SIG-M5 treated with dmso at 0.1 percent for 504 hours (cell line): ENCODE measurements at regions not wholly inside any gene's neighbourhood (a gene's known extent, or its start where the extent isn't known, plus 50 kb on each side); places are given as distances from the start of the nearest gene placed in this dataset.
A peak's percentile ranks its signal among the peaks of the same experiment; 100 is the strongest.

Source experiments
- DNase-seq: peaks from one replicate; lab custom pipeline; 2025; ENCODE audit not compliant: unreplicated experiment; lab: John Stamatoyannopoulos, UW

DNA sequence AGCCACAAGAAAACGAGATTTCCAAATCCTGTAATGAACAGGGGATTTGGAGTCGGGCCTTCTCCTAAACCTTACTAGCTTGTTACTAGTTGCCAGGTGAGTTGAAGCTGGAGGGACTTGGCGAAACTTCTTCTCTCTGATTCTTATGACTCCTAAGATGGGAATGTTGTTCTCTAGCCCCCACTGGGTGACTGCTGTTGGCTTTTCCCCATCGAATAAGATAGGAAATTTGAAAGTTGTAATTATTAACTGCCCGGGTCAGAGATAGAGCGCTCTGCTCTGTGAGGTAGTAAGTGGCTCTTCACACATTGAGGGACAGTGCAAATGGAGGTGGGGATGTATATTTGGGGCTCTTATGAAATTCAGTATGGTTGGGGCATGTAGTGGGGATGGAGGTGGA lies 111.2 kb upstream of the MBNL2 start:
- DNase-seq, result no peak

GRCh38 chr13:97111756-97112155 lies 110.4 kb upstream of the MBNL2 start:
- no peak for DNase-seq

- DNase-seq, result no peak
Measured at GRCh38 chr13:97112446-97113152, 109.5 kb upstream of the MBNL2 start.

DNA sequence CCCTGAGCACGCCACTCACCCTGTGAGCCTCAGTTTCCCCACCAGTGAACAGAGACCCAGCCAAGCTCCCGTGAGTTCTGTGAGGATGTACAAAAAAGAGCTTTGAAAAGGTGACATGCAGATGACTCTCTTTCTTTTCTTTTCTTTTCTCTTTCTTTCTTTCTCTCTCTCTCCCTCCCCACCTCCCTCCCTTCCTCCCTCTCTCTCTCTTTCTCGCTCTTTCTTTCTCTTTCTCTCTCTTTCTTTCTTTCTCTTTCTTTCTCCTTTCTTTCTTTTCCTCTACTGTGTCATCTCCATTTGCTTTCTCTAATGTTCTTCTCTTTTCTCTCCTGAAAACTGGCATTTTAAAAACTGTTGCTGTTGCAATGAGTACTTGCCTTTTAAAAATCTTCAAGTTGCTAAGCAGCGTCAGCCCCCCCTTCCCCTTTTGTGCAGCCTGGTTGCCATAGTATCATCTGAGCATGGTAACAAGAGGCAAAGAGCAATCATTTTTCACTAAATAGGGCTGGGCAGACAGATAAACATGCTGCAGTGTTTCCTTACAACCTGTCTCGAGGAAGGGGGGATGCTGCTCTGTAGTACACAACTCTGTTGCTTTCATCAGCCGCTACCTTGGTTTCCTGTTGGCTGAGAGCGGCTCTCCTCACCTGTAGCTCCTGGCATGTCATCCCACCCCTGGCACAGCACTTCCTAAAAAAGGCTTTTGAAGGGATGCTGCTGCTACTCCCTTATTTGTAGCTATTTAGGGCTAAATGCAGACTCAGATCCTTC lies 108.7 kb upstream of the MBNL2 start:
- DNase-seq, result peak; percentile 29

DNA sequence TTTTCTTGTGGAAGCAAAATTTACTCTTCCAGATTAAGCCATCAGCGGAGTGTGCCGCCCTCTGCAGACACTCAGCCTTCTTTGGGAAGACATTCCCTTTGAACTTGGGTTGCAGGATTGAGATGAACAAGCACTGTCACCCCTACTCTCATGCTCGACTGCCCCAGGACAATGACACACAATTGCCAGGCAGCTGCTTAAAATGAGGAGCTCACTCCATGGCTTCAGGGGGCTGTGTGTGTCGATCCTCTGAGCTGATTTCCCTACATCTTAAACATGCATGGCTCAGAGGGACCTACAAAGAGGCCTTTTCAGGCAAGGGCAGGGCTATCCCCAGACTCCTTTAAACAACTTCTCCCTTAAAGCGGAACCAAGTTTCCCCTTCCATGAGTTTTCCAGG lies 107.5 kb upstream of the MBNL2 start:
- no peak for DNase-seq

DNA sequence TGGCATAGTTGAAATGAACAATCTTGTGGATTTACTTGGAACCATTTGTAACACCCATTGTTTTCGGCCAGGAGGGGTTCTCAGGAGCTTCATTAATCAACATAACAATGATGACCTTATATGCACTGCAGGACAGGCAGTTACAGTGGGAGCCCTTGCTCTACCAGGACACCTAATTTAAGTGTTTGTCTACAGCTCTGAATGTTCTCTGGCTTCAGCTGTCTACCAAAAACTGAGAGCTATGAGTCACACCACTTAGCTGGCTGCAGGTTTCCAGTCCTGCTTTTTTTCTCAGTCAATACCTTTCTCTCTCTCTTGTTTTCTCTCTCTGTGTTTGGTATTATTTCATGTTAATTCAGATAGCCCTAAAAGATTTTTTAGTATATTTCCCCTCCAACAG lies 105.4 kb upstream of the MBNL2 start:
- no peak for DNase-seq

DNA sequence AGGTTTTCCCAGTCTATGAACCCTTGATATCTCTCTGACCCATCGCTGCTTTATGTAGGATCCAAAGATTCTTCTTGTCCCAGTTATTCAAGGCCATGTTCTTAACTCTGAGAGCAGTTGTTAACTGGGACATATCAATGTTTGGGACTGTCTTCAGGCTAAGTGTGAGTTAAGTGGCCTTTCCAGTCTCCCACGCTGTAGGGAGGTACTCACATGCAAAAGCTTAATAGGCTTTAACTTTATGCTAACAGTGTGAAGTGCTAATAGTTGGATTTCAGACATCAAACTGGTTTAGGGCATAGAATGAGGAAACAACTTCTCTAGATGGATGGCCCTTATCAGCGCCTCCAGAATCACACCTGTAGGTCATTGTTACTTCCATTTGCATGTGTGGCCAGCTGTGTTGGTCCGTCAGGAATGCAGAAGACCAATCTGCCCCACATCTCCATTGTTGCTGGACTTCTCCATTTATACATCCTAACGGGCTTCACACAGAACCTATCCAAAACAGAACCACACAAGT lies 104.7 kb upstream of the MBNL2 start:
- DNase-seq, result no peak

DNA sequence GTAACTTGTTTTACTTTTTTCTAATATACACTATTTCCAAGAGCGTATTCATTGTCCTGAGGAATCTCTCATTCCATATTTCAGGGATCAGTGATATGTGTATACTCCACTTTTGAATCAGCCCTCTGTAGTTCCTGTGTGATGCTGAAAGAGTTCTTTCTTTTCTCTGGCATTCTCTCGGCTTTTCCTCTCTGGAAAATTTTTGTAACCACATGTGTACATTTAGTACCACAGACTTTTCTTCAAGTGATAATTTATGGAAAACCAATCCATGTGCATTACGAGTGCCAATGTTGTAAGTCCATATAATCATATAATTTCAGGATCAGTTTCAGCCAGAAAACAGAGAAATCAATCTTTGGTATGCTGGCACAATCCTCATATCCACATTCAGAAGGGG lies 102.2 kb upstream of the MBNL2 start:
- no peak for DNase-seq

DNA sequence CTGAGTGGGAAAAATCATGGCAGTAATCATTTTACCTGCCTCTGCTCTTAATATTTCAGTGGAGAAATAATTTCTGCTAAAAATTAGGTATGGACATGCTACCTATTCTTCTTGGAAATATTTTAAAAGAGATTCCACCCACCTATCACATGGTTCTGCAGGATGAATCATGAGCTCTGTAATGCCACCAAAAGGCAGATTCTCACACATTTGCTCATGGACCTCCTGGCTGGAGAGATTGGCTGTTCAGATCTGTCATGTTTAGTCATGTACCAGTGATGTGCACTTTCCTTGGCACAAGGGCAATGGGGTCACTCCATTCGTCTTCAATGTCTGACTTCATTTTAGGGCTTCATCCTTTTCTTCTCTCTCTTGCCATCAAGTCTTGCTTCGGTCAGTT lies 101.8 kb upstream of the MBNL2 start:
- DNase-seq, result no peak

GRCh38 chr13:97120976-97121375 lies 101.2 kb upstream of the MBNL2 start:
- no peak for DNase-seq

GRCh38 chr13:97121894-97122293 lies 100.2 kb upstream of the MBNL2 start:
- DNase-seq, result no peak

DNA sequence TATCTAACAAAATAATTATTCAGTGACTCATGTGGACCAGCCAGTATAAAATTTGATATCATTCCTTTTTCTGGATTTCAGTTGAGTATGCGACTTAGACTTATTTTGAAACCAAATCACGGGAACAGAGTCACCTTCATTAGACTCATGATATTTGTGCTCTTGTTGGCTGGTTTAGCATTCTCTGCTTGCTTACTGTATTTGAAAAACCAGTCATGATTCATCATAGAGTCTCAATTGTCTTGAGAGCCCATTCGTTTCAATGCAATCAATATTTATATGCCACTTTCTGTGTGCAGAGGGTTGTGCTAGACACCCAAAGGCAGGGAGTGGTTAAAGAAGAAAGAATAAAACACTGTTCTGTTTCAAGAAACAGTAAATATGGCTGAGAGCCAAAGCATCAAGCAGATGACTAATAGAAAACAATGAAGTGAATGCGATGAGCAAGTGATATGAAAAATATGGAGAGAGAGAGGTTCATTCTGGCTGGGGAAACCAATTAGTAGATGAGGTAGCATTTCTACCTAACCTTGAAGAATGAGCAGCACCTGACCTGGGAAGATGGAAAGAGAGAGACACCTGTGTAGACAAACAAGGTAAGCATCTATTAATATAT lies 99.6 kb upstream of the MBNL2 start:
- DNase-seq, result no peak

GRCh38 chr13:97124206-97124605 lies 97.9 kb upstream of the MBNL2 start:
- DNase-seq, result no peak

DNA sequence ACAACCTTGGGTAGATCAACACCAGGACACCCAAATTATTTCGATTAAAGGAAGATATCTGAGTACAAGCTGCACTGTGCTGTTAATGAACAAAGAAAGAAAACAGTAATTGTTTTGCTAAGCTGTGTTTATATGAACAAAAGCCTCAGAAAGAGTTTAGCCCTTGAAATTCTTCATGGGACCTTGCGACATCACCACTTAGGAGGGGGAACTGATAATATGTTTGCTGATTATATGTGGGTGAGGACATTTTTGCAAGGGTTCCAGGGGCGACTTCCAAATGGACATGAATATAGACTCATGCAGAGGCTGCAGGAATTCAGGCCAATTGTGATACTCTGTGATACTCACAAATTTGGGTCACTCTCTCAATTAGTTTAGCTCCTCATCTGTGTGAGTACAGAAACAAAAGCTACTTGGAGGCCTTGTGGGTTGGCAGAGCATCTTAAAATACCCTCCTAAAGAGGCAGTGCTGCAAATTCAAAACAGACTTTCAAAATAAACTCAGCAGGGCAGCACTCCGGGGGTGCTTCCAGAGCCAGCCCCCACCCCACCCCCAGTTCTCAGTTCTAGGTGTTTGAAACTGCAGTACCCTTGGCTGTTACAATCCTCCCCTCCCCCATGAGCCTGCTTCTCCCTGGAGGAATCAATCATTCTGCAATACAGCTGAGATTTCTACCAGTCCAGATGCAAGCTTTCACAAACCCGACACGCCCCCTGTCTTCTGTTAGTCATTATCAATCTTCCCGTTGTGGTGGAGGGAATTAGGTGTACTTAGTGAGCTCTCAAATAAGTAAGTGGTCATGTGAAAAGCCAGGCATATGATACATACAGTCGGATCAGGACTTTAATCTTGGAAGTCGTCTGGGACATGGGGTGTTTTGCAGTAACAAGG lies 97.0 kb upstream of the MBNL2 start:
- peak; percentile 67 for DNase-seq

GRCh38 chr13:97125810-97126738 lies 96.1 kb upstream of the MBNL2 start:
- DNase-seq, result peak; percentile 93

DNA sequence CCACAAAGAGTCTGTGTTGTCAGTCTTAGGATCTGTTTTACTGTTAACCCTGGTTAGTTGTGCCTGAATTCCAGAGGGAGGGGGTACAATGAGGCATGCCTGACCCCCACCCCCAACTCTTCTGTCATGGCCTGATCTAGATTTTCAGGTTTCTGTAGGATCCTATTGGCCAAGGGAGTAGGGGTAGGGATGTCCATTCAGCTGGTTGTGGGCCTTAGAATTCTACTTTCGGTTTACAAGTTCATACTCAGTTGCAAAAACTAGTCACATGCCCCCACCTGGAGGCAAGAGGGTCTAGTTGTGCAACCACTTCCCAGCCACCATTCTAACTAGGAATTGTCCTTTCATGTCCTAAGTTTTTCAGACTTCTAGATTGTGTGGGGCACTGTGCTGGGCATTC lies 94.3 kb upstream of the MBNL2 start:
- DNase-seq, result no peak

DNA sequence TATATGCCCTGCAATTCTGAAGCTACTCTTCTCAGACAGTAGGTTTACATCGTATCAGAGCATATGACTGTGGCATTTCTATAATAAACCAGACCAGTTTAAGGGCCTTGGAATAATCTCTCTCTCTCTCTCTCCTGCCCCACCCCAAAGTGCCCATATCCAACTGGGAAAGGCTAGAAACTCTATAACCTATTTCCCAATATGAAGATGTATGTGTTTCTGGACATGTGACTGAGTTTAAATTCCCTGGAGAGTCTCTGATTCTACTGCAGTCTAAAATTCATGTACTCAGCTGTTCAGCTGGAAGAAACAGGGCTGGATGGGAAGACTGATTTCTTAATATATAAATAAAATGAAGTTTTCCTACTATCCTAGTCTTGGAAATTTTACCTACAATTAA lies 91.9 kb upstream of the MBNL2 start:
- DNase-seq, result no peak

- DNase-seq, result no peak
Measured at GRCh38 chr13:97131447-97131846, 90.7 kb upstream of the MBNL2 start.

GRCh38 chr13:97133554-97133953 lies 88.6 kb upstream of the MBNL2 start:
- DNase-seq, result no peak

DNA sequence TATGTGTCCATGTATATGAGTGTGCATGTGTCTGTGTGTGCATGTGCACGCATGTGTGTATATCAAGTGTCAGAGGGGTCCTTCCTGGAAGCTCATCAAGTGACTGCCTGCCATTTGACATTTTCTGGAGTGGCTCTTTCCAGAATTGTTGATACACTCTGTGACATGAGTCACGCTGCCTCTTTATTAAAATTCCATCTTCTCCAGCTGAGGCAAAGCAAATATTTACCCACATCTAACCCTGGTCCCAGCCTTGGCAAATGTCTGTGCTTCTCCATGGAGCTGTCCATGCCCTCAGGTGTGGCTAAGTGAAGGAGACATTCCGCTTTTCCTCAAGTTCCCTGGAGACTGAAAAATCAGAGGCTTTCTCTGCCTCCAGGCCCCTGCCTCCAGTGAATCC lies 88.2 kb upstream of the MBNL2 start:
- no peak for DNase-seq
